Brain microvascular endothelial cell (primary cell): ENCODE measurements at regions not wholly inside any gene's neighbourhood (a gene's known extent, or its start where the extent isn't known, plus 50 kb on each side); places are given as distances from the start of the nearest gene placed in this dataset.

ENCODE experiments used
- DNase-seq: peaks from one replicate; pipeline ENCODE4 v3.0.0-alpha.2; 2020
- H3K27ac ChIP-seq: fragments of 250-450 bp; sonication (Bioruptor Pico); 2 replicates; pipeline ENCODE4 v1.5.1; 2020; ENCODE audit warnings: mild to moderate bottlenecking, moderate library complexity
- H3K27me3 ChIP-seq: fragments of 250-450 bp; sonication (Bioruptor Pico); replicated peaks from 2 replicates; pipeline ENCODE4 v1.5.1; 2020; ENCODE audit warnings: mild to moderate bottlenecking
- H3K36me3 ChIP-seq: fragments of 250-450 bp; sonication (Bioruptor Pico); replicated peaks from 2 replicates; pipeline ENCODE4 v1.5.1; 2020; ENCODE audit warnings: mild to moderate bottlenecking
- H3K4me3 ChIP-seq: 2 replicates; pipeline ENCODE4 v1.5.1; 2011; ENCODE audit warnings: low read depth, mild to moderate bottlenecking, control low read depth, low read length, moderate library complexity
- CTCF ChIP-seq: IDR thresholded peaks from 2 replicates; pipeline ENCODE4 v1.5.1; 2011; ENCODE audit warnings: low read depth, mild to moderate bottlenecking, moderate library complexity, low read length, control low read depth, inconsistent platforms; ENCODE audit errors: missing control alignments
- in situ Hi-C: cut with HindIII; loops from 2 replicates; pipeline ENCODE4 v1.10.0; 2017; ENCODE audit warnings: low sequenced_read_pairs, low pct_ligation_motif_present

GRCh38 chrX:16511796-16512776, 137.9 kb upstream of the S100G start:
- Histone ChIP-seq H3K36me3 (no peaks in the 10 kb centered on the region), H3K27me3 (no peaks in the 10 kb centered on the region), H3K27ac (no peak overlapping the region), H3K4me3 (no peak overlapping the region)
- DNase-seq = no peak
- in situ Hi-C loops = no loop called here
- TF ChIP-seq CTCF = no peak

DNA sequence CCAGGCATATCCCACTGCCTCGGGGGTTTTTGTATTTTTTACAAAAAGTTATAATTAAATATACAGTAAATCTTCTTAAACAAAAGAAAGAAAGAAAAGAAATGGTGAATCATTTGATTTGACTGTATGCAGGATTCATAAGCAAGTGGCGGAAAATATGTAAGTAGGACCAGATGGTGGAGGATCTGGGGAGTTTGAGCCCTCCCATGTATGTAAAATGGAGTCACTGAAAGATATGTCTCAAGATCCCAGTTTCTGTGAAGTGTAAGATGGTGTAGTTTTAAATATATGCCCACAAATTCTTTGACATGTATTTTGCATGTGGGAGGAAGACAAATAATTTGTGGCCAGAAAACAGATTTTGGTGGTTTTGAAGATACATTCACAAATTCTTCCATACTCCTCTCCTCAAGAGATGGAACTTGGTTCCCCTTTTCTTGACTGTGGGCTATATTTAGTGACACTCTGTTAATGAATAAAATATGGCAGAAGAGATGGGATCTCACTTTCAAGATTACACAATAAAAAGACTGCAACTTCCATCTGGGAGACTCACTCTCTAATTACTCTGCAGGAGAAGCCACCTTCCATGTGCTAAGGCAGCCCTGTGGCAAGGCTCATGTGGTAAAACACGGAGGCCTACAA, 133.6 kb upstream of the S100G start:
- H3K4me3 ChIP-seq = no peak overlapping the region
- in situ Hi-C loops = no loop called here
- no peak for TF ChIP-seq CTCF
- no peaks in the 10 kb centered on the region for H3K27me3 ChIP-seq
- H3K36me3 ChIP-seq = no peaks in the 10 kb centered on the region
- no peak overlapping the region for H3K27ac ChIP-seq
- DNase-seq = no peak

GRCh38 chrX:16517039-16517605, 132.8 kb upstream of the S100G start:
- no peaks in the 10 kb centered on the region for H3K27me3 ChIP-seq
- no peak overlapping the region for H3K27ac ChIP-seq
- DNase-seq = no peak
- in situ Hi-C loops = no loop called here
- H3K36me3 ChIP-seq = no peaks in the 10 kb centered on the region
- TF ChIP-seq CTCF = no peak
- H3K4me3 ChIP-seq = no peak overlapping the region

DNA sequence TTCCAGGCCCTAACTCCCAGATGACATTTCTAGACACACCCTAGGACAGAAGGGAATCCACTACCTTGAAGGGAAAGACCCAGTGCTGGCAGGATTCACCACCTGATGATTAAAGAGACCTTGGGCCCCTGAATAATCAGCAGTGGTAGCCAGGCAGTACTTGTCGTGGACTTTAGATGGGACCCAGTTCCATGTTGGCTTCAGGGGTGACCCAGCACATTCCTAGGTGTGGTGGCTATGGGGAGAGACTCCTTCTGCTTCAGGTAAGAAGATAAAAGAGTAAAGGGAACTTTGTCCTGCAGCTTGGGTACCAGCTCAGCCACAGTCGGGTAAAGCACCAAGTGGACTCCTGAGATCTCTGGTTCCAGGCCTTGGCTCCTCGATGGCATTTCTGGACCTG, 131.8 kb upstream of the S100G start:
- Histone ChIP-seq H3K27ac (no peak overlapping the region), H3K27me3 (no peaks in the 10 kb centered on the region), H3K36me3 (no peaks in the 10 kb centered on the region), H3K4me3 (no peak overlapping the region)
- TF ChIP-seq CTCF = no peak
- in situ Hi-C loops = no loop called here
- DNase-seq = no peak

DNA sequence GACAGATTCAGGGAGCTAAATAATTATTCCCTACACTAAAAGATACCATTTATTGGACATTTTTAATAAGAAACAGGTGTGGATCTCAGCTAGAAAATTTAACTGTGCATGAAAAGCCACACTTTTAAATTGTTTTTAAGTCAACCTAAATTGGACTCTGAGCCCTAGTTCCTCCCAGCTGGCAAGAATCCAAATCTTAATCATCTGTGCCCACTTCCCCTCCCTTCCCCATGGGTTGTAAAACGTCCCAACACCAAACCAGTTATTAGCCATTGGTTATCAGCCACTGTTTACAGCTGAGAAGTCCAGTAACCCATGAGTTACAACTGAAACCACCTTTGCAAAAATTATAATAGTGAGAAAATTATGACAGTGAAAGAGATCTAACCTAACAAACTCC, 125.6 kb upstream of the S100G start:
- TF ChIP-seq CTCF = no peak
- Histone ChIP-seq H3K27ac (no peak overlapping the region), H3K27me3 (no peaks in the 10 kb centered on the region), H3K4me3 (no peak overlapping the region), H3K36me3 (no peaks in the 10 kb centered on the region)
- in situ Hi-C loops = no loop called here
- no peak for DNase-seq
